Lung (tissue), 11 donors: ENCODE measurements at regions not wholly inside any gene's neighbourhood (a gene's known extent, or its start where the extent isn't known, plus 50 kb on each side); places are given as distances from the start of the nearest gene placed in this dataset.

Source experiments
- ATAC-seq: fragments of 200-7000 bp; cut with Tn5 transposase; one replicate; pipeline ENCODE4 v1.9.1; 2020; ENCODE audit warnings: moderate number of reproducible peaks; ENCODE audit not compliant: insufficient read depth, low FRiP score
- DNase-seq, 3 donors: peaks; one replicate each; pipeline ENCODE4 v3.0.0-alpha.2; 2013 to 2017
- H3K27ac ChIP-seq, 2 donors: one replicate each; pipeline ENCODE4 v1.5.1; 2013; ENCODE audit warnings: mild to moderate bottlenecking in 2 of 2, moderate library complexity in 2 of 2, control low read depth in 1 of 2, inconsistent platforms in 1 of 2, low read depth in 1 of 2, low read length in 1 of 2
- H3K27me3 ChIP-seq, 3 donors: one replicate each; pipeline ENCODE4 v1.5.1; 2013; ENCODE audit warnings: low read length in 2 of 3; ENCODE audit not compliant: control insufficient read depth in 3 of 3, insufficient read depth in 3 of 3
- H3K36me3 ChIP-seq, 4 donors: one replicate each; pipeline ENCODE4 v1.5.1; 2013; ENCODE audit warnings: low read length in 4 of 4, mild to moderate bottlenecking in 1 of 4, moderate library complexity in 1 of 4; ENCODE audit not compliant: control insufficient read depth in 4 of 4, insufficient read depth in 4 of 4
- H3K4me1 ChIP-seq, 5 donors: one replicate each; pipeline ENCODE4 v1.5.1; 2013; ENCODE audit warnings: low read length in 5 of 5, mild to moderate bottlenecking in 2 of 5, moderate library complexity in 1 of 5; ENCODE audit not compliant: control insufficient read depth in 5 of 5, insufficient read depth in 5 of 5
- H3K4me3 ChIP-seq: one replicate; pipeline ENCODE4 v1.5.1; 2013; ENCODE audit warnings: mild to moderate bottlenecking, control low read depth, moderate library complexity
- H3K9ac ChIP-seq, 2 donors: one replicate each; pipeline ENCODE4 v1.5.1; 2013; ENCODE audit warnings: low read length in 2 of 2, control low read depth in 1 of 2; ENCODE audit not compliant: insufficient read depth in 1 of 2
- H3K9me3 ChIP-seq, 4 donors: one replicate each; pipeline ENCODE4 v1.5.1; 2013; ENCODE audit warnings: low read length in 3 of 4, mild to moderate bottlenecking in 1 of 4, moderate library complexity in 1 of 4; ENCODE audit not compliant: control insufficient read depth in 4 of 4, insufficient read depth in 3 of 4
- CTCF ChIP-seq: IDR thresholded peaks from 2 replicates; pipeline ENCODE4 v1.5.1; 2012; ENCODE audit warnings: mild to moderate bottlenecking; ENCODE audit errors: control extremely low read depth, extremely low read depth
- WGBS, 2 donors: extraction: QIAGEN DNeasy Blood & Tissue Kit; methylation state at CpG; one replicate each; pipeline ENCODE4 v1.1.7; 2013; 5-methylcytosine and 5-hydroxymethylcytosine counted together
- donor health status: control.
- donor health status: control.
- donor health status: Bipolar disorder and iron deficiency.
- donor health status: healthy.
- donor health status: DM: yes; HTN: yes; CAD: no.

- H3K9me3 ChIP-seq = peaks cover 0 to 13% (median 2%) of the 10 kb centered on the region in 4 donors
- ATAC-seq (no peak), DNase-seq (no peak)
- no peaks in the 10 kb centered on the region for H3K27me3 ChIP-seq
- TF ChIP-seq CTCF = no peak
- no peak overlapping the region for H3K27ac ChIP-seq
- H3K9ac ChIP-seq = no peak overlapping the region
- H3K36me3 ChIP-seq = no peaks in the 10 kb centered on the region
- WGBS, 2 donors = 93 to 97% methylated on average over 20 of the region's 20 CpGs
- no peaks in the 10 kb centered on the region for H3K4me1 ChIP-seq
- H3K4me3 ChIP-seq = no peak overlapping the region
Observed at GRCh38 chr13:106260352-106260751, 275.1 kb downstream of the EFNB2 start.

- no peak overlapping the region for H3K4me3 ChIP-seq
- no peaks in the 10 kb centered on the region for H3K36me3 ChIP-seq
- WGBS, 2 donors = 95 to 96% methylated on average over 19 of the region's 19 CpGs
- H3K4me1 ChIP-seq = no peaks in the 10 kb centered on the region
- DNase-seq (no peak), ATAC-seq (no peak)
- no peaks in the 10 kb centered on the region for H3K27me3 ChIP-seq
- H3K27ac ChIP-seq = no peak overlapping the region
- H3K9me3 ChIP-seq = peaks cover 0 to 13% (median 2%) of the 10 kb centered on the region in 4 donors
- no peak for TF ChIP-seq CTCF
- H3K9ac ChIP-seq = no peak overlapping the region
Observed at GRCh38 chr13:106259928-106260327, 275.5 kb downstream of the EFNB2 start.

GRCh38 chr13:106246666-106247188 is 288.7 kb downstream of the EFNB2 start:
- Histone ChIP-seq H3K4me1 (no peaks in the 10 kb centered on the region), H3K36me3 (no peaks in the 10 kb centered on the region), H3K4me3 (no peak overlapping the region), H3K27me3 (no peaks in the 10 kb centered on the region), H3K9ac (no peak overlapping the region), H3K9me3 (no peaks in the 10 kb centered on the region), H3K27ac (no peak overlapping the region)
- no peak for DNase-seq
- no peak for TF ChIP-seq CTCF
- no peak for ATAC-seq
- 61 to 77% methylated on average over 4 of the region's 4 CpGs for WGBS, 2 donors

GRCh38 chr13:106246242-106246641 is 289.2 kb downstream of the EFNB2 start:
- H3K4me3 ChIP-seq = no peak overlapping the region
- DNase-seq = no peak
- no peak overlapping the region for H3K27ac ChIP-seq
- 91% methylated on average over 3 of the region's 3 CpGs for WGBS, 2 donors
- H3K9me3 ChIP-seq = no peaks in the 10 kb centered on the region
- H3K27me3 ChIP-seq = no peaks in the 10 kb centered on the region
- TF ChIP-seq CTCF = no peak
- no peaks in the 10 kb centered on the region for H3K4me1 ChIP-seq
- no peak overlapping the region for H3K9ac ChIP-seq
- no peaks in the 10 kb centered on the region for H3K36me3 ChIP-seq
- no peak for ATAC-seq
